HG03064 (cell line): ENCODE measurements at regions not wholly inside any gene's neighbourhood (a gene's known extent, or its start where the extent isn't known, plus 50 kb on each side); places are given as distances from the start of the nearest gene placed in this dataset.

Experiments used
- ATAC-seq: cut with Tn5 transposase; IDR thresholded peaks from one replicate; pipeline ENCODE4 v1.9.1; 2021; ENCODE audit warnings: low read depth; ENCODE audit not compliant: unreplicated experiment

DNA sequence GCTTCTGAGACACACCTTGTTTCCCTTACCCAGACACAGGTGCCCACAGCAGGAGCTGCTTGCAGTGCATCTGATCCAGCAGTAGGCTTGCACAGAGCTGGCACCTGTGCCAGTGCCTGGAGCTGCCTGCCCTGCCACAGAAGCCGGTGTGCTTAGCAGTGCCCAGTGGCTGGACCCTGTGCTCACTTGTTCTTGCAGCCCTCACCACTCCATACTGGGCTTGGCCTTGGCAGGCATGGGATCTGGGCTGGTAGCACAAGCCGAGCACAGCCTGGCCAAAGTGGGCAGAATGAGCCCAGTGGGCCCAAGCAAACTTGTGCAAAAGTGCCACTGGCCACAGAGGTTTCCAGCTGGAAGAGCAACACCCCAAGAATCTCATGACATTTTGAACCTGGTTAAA, 1950.4 kb downstream of the SUCLG1 start:
- no peak for ATAC-seq

DNA sequence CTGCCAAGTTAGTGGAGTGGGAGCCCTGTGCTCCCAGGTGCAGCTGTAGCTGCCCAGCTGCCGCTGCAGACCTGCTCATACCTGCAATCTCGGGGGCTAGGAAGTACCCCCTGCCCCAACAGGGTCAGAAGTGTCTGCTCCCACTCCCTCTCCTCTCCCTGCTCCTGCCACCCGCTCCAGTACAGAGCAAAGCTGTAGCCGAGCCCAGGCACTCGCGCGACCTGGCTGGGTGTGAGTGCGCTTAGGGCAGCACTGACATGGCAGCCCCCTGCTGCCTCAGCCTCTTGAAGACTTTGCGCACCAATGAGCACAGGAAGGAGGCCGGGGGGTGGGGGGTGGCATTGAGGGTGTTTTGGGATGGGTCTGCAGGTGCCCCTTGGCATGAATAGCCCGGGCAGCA, 1951.4 kb downstream of the SUCLG1 start:
- ATAC-seq, result no peak

DNA sequence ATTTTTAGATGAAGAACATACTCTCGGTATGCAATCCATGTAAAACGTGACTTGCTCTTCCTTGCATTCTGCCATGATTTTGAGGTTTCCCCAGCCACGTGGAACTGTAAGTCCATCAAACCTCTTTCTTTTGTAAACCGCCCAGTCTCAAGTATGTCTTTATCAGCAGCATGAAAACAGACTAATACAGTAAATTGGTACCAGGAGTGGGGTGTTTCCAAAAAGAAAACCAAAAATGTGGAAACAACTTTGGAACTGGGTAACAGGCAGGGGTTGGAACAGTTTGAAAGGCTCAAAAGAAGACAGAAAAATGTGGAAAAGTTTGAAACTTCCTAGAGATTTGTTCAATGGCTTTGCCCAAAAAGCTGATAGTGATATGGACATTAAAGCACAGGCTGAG, 1957.9 kb downstream of the SUCLG1 start:
- ATAC-seq, result no peak

DNA sequence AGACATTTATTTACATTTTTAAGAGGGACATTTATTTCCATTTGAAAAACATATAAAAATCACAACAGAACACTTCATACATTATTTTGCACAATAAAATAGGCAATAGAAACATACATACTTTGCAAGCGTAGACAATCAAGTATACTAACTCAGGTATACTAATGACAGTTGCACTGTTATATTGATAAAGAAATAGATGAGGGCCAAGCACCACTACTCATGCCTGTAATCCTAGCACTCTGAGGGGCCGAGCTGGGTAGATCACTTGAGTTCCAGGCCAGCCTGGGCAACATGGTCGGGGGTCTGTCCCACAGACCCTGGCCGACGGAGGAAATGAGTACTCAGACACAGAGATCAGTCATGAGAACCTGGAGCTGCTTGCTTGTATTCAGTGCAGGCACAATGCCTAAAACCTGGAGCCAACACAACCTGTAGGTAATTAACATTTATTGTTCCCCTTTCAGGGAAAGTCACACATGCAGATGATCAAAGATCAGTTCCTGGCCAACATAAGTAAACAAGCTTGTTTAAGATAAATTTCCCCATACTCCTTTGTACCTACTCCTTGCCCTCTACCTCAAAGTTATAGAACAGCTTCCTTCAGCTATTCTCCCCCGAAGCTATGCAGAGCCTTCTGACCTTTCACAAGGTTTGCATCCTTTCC, 1960.2 kb downstream of the SUCLG1 start:
- ATAC-seq, result no peak

DNA sequence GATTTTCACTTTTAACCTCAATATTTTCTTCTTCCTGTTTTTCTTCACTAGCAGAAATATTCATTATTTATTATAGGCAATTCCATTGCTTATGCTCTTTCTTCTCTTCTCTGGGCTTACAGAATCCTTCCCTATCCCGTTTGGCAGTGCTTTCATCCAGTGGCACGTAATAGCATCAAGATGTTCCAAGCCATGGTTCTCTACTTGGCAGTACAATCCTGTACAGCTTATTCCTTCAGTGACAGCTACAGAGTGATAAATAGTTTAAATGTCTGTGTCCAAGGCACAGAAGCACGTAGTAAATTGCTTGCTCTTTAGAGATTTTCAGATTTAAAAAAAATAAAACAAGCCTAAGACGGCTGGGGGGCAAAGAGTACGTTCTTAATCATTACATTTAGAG, 1964.3 kb downstream of the SUCLG1 start:
- ATAC-seq, result no peak

DNA sequence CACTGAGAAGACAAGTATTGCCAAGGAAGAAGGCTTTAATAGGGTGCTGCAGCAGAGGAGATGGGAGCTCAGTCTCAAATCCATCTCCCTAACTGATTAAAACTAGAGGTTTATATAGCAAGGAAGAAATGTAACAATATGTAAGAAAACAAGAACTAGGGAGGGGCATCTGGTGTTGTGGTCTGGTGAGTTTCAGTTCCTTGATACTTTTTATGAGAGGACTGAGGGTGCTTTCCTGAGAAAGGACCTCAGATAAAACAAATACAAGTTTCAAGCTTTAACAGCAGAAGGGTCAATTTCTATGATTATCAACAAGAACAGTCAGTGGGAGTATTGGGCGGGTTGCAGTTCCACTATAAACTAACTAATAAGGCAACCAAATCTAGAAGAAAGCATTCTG, 1967.5 kb downstream of the SUCLG1 start:
- ATAC-seq, result no peak

DNA sequence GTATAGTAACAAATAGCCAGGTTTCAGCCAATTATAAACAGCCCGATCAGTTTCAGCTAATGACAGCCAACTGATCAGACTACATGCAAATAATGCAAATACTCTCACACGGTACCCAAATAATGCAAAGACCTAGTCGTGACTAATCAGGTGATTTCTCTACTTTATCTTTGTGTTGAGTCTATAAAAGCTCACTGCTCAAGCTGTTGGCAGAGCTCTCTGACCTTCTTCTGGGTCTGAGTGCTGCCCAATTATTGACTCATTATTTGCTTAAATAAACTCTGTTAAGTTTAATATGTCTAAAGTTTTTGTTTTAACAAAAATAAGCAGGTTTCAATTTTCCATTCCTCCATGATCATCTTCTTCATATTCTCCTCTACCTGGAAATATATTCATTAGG, 1971.7 kb downstream of the SUCLG1 start:
- no peak for ATAC-seq

DNA sequence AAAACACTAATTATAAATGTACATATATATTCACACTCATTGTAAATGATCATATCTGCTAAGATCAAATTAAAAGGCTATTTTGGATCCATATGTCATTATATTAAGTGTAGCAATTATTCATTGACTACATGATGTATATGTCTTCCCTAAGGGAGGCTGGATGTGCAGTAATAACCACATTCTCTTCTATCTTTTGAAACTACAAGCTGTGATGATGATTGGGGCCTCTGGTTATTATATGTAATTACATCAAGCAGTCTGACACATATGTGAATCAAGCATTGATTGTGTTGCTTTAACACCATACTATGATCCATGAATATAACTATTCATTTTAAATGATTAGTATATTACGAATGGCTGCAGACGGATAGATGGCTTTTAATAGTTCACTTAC, 1973.4 kb downstream of the SUCLG1 start:
- ATAC-seq, result no peak

DNA sequence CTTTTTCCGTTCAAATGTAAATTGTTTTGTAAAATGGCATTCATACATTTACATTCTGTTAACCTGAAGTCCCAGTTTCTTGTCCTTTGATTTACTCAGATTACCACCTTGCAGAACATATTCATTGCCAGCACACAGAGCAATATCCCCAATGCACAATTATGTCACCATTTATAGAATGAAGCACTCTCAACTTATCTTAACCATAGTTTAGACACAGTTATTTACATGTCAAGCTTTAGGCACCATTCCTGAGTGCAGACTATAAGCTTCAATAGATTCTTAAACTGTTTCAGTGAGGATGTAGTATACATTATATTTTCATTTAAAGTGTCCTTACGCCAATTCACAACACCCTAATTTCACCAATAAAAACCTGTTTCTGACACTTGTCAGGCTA, 1977.9 kb downstream of the SUCLG1 start:
- ATAC-seq, result no peak

DNA sequence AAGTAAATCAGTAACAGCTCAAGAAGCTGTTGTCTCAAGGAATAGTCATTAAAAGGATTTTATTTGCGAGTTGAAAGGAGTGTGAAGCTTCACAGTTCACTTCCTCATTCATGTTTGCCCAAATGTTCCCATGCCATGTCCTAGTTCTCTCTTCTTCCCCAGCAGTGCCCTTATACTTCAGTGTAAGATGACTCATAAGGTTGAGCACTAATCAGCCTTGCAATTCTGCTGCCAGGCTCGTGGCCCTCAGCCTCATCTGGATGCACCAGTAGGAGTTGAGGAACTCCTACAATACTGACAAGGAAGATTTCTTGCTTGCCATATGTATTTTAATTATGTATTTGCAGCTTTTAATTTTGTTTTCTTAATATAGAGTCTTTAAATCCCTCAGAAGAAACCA, 1980.4 kb downstream of the SUCLG1 start:
- ATAC-seq, result no peak

DNA sequence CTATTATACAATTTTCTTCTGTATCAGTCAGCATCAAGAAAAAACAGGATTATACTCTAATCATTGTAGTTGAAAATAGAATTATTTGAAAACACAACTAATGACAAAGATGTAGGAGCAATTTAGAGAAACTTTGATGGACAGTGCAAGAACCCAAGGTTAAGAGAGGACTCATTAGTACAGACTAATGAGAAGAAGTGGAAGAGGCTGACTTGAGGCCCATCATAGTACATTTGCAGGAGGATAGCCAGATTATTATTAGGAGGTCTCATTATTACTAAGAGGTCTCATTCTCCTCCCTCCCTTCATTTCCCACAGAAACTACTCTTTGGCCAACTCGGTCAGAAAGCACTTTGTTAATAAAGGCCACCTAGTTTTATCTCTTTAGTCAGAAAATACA, 1983.0 kb downstream of the SUCLG1 start:
- ATAC-seq, result no peak

DNA sequence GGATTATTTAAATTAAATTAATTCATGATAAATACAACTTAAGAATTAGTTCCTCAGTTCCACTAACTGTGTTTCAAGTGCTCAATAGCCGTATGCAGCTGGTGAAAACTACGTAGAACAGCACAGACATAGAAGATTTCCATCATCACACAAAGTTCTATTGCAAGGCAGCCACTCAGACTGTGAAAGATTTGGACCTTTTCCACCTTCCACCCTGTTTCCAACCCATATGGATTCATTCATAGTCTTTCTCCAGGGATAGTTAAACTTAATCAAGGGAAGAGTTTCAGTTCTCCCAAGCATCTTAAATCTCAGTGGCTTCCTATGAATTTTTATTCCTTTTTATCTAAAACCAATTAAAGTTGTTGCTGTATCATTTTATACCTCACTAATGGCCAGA, 2030.8 kb downstream of the SUCLG1 start:
- ATAC-seq, result no peak

DNA sequence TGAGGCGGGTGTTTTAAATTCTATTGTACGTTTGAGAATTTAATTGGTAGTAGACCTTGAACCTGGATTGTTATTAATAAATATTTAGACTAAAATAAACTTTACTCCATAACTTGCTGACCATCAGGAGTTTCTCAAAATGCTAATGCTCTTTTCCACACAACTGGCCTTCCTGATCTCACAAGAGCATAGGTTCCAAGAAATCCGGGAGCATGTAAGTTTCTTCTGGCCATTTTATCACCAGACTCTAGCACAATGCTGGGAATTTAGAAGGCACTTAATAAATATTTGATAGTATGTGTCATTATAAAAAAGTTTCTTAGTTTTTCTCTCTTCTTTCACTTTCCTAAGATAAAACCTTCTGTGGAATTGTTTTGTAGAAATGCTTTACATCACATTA, 2047.1 kb downstream of the SUCLG1 start:
- ATAC-seq, result no peak

DNA sequence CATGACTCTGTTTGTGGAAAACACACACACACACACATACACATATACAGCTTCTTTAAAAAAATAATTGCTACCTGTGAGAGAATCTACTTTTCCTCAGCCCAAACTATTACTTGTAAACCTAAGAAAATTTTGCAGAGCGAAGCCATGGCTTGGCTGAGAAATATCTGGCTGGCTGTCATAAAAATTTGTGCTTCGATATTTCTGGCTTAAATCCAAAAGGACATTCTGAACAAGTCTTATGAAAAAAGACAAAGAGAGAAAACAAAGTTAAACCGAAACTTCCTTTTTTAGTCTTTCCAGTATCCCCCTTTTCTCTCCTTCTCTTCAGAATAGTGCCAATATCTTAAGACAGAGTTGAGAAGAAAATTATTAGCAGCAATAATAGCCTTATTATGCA, 2048.0 kb downstream of the SUCLG1 start:
- no peak for ATAC-seq

DNA sequence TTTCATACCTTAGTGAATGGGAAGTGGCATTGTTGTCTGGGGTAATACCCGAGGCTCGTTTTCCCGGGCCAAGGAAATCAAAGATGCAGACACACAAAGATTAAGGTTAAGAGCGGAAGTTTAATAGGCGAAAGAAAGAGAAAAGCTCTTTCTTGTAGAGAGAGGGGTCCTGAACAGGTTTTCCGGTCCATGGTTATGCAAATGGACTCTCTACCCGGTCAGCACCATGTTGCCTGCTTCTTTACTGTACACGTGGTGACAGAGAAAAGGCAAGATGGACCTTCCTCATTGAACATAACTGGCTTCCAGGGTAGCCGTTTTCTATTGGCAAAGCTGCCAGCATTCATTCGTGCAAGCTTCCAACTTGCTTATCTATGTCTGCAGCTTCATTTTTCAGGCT, 2063.5 kb downstream of the SUCLG1 start:
- no peak for ATAC-seq

DNA sequence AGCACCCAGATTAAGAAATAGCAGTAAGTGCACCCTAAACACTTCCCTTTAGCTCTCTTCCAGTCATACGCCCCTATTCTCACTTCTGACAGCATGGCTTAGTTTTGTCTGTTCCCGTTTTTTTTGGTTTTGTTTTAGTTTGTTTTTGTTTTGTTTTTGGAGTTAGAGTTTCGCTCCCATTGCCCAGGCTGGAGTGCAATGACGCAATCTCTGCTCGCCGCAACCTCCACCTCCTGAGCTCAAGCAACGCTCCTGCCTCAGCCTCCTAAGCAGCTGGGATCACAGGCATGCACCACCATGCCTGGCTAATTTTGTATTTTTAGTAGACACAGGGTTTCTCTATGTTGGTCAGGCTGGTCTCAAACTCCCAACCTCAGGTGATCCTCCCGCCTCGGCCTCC, 2067.7 kb downstream of the SUCLG1 start:
- no peak for ATAC-seq

DNA sequence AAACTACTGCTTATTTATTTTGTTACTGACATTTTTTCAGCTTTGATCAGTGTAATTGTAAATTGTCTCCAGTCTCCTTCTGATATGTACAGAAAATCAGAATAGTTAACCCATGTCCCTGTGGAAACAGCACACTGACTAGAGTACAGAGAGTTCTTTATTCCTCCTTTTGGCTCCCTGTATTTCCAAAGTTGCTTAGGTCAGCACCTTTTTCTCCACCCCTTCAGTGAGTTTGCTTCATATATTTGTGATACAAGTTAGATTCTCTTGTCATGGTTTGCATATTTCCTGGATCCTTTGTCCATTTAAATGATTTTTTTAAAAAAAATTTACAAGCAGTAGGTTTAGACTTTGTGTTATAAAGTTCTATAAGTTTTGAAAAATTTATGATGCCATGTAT, 2051.1 kb upstream of the LRRTM1 start:
- no peak for ATAC-seq

DNA sequence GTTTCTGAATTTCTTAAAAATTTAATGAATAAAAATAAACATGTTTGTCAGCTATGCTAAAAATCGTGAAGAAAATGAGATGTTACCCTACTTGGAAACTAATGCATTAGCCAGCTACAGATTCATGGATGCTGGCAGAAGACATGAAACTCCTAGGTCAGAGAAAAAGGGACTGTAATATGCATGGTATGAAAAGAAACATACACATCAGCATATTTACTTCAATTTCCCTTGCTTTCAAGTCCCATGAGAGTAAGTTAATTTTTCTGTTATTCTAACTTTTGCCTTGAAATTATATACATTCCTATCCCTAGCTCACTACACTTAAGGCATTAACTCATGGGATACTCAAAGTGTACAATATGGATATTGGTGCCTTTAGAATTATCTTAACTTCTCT, 2041.4 kb upstream of the LRRTM1 start:
- no peak for ATAC-seq

DNA sequence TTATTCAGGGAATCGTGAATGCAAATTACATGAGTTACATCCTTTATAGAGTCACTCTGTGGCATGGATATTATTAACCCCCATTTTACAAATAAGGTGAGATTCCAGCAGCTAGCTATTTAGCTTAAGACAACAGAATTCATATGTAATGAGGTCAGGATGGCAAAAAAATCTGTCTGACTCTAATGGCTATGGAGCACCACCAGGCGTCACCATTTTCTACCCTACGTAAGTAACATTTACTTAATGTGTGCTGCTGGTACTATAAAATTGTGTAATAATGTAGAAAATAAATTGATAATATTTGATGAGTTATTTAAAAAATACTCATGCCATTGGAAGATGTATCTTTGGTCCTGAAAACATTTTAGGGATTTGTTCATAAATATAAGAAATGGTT, 2040.1 kb upstream of the LRRTM1 start:
- ATAC-seq, result no peak

DNA sequence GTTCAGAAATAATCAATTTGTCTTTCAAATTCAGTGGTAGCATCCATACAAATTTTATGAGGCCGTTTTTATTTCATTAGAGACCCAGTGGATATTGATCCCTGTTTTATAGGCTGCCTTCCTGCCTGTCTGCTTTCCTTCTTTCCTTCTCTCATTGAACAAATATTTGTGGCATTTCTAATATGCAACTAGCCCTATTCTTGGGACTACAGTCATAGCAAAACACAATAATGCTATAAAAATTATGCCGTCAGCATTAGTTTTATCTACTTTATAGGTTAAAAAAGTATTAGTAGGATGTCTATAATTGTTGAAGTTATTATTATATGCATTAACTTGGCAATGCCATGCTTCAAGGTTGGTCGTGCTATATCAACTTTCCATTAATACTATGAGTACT, 2037.8 kb upstream of the LRRTM1 start:
- ATAC-seq, result no peak

DNA sequence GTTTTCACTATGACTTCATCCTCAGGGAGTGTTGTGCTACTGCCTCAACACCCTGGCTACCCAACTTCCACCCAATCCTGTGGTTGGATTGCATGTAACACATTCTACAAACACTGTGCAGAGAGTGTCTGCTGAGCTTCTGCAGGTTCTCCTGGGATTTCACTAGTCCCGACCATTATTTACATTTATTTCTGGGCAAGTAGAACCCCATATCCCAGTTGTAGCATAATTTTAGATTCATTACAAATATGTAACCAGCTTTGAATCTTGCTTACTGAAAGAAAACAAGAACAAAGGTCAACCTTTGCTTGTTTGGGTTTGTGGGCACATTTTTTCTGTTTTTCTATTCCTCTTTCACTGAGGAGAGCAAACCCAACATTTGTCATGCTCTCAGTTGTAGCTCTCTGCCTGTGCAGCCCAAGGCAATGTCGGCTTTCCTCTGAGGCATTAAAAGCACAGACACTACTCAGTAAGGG, 2036.1 kb upstream of the LRRTM1 start:
- ATAC-seq, result no peak

DNA sequence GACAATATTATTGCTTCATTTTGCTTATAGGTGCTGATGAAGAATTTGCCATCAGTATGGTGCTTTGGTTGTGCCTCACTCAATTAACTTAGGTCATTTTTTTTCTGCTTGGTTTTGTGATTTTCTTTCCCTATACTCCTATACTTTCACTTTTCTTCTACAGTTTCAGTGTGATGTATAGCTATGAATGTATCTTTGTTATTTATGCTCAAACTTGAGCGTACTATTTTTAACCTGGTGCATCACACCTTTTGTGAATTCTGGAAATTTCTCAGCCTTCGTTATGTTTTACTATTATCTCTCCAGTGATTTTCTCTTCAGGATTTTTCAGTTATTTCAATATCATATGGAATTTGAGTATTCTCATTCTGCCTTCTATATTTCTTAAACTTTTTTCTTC, 2035.3 kb upstream of the LRRTM1 start:
- ATAC-seq, result no peak

DNA sequence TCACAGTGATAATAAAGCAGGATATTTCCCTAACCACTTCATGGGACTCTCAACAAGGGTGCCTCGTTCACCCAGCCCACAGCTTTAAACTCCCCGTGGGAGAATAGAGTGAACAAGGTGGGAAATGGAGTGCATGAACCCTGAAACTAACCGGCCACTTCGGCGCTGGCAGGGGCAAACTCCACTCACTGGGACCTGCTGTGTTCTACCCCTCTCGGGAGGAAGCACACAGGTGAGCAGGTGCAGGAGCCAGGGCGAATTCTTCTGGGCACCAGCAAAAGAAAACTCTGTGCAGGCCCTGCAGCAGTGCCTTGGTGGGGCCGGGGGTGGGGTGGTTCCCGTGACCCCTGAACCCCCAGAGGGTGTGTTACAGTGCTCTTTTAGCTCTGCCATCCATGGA, 2029.1 kb upstream of the LRRTM1 start:
- no peak for ATAC-seq
